IMR-90 (cell line): ENCODE measurements at regions not wholly inside any gene's neighbourhood (a gene's known extent, or its start where the extent isn't known, plus 50 kb on each side); places are given as distances from the start of the nearest gene placed in this dataset.

ENCODE experiments used
- BHLHE40 ChIP-seq: fragments of 150-350 bp; IDR thresholded peaks from 2 replicates; pipeline ENCODE4 v1.6.1; 2016; ENCODE audit warnings: mild to moderate bottlenecking, low read depth, low read length
- CEBPB ChIP-seq: IDR thresholded peaks from 2 replicates; pipeline ENCODE4 v1.6.1; 2012; ENCODE audit warnings: low read depth, low read length, improper control_type of control experiment
- CHD1 ChIP-seq: IDR thresholded peaks from 2 replicates; pipeline ENCODE4 v1.6.1; 2012; ENCODE audit warnings: low read depth, low read length, improper control_type of control experiment
- MAFK ChIP-seq: IDR thresholded peaks from 2 replicates; pipeline ENCODE4 v1.6.1; 2012; ENCODE audit warnings: low read depth, low read length, improper control_type of control experiment
- MAZ ChIP-seq: IDR thresholded peaks from 2 replicates; pipeline ENCODE4 v1.6.1; 2012; ENCODE audit warnings: low read depth, mild to moderate bottlenecking, low read length, improper control_type of control experiment, moderate library complexity, borderline replicate concordance
- MXI1 ChIP-seq: IDR thresholded peaks from 2 replicates; pipeline ENCODE4 v1.6.1; 2012; ENCODE audit warnings: low read depth, mild to moderate bottlenecking, low read length, moderate library complexity, borderline replicate concordance
- NFE2L2 ChIP-seq: fragments of 150-350 bp; IDR thresholded peaks from 2 replicates; pipeline ENCODE4 v1.6.1; 2016; ENCODE audit warnings: low read depth, mild to moderate bottlenecking, low read length
- POLR2A ChIP-seq: IDR thresholded peaks from 2 replicates; pipeline ENCODE4 v1.6.1; 2012; ENCODE audit warnings: mild to moderate bottlenecking, low read depth, low read length
- RAD21 ChIP-seq: IDR thresholded peaks from 2 replicates; pipeline ENCODE4 v1.6.1; 2012; ENCODE audit warnings: low read length, improper control_type of control experiment
- RFX5 ChIP-seq: IDR thresholded peaks from 2 replicates; pipeline ENCODE4 v1.8.0; 2012; ENCODE audit warnings: low read depth, mild to moderate bottlenecking, low read length, moderate library complexity
- SMC3 ChIP-seq: fragments of 150-350 bp; IDR thresholded peaks from 2 replicates; pipeline ENCODE4 v1.6.1; 2016; ENCODE audit warnings: low read depth, mild to moderate bottlenecking, antibody characterized with exemption, low read length, moderate library complexity
- USF2 ChIP-seq: fragments of 150-350 bp; IDR thresholded peaks from 2 replicates; pipeline ENCODE4 v1.6.1; 2017; ENCODE audit warnings: mild to moderate bottlenecking, antibody characterized with exemption, low read length, low read depth
- TF ChIP-seq, protein P1 (sequence below): conservative IDR thresholded peaks from 2 replicates; pipeline ENCODE4 v1.5.1; 2012; ENCODE audit warnings: mild to moderate bottlenecking, low read depth, low read length, improper control_type of control experiment

GRCh38 chr9:115978091-115978490 is 175.5 kb upstream of the PAPPA start:
- TF ChIP-seq POLR2A (no peak), MAZ (no peak), MXI1 (no peak), CHD1 (no peak), USF2 (no peak), RAD21 (no peak), NFE2L2 (no peak), SMC3 (no peak), RFX5 (no peak), BHLHE40 (no peak), MAFK (no peak), CEBPB (no peak)
- TF ChIP-seq, protein P1, sequence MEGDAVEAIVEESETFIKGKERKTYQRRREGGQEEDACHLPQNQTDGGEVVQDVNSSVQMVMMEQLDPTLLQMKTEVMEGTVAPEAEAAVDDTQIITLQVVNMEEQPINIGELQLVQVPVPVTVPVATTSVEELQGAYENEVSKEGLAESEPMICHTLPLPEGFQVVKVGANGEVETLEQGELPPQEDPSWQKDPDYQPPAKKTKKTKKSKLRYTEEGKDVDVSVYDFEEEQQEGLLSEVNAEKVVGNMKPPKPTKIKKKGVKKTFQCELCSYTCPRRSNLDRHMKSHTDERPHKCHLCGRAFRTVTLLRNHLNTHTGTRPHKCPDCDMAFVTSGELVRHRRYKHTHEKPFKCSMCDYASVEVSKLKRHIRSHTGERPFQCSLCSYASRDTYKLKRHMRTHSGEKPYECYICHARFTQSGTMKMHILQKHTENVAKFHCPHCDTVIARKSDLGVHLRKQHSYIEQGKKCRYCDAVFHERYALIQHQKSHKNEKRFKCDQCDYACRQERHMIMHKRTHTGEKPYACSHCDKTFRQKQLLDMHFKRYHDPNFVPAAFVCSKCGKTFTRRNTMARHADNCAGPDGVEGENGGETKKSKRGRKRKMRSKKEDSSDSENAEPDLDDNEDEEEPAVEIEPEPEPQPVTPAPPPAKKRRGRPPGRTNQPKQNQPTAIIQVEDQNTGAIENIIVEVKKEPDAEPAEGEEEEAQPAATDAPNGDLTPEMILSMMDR = no peak
